ENCODE measurements at regions not wholly inside any gene's neighbourhood (a gene's known extent, or its start where the extent isn't known, plus 50 kb on each side); places are given as distances from the start of the nearest gene placed in this dataset.
A peak's percentile ranks its signal among the peaks of the same experiment; 100 is the strongest.
"Not testable (repeated sequence)": the region's sequence is repeated elsewhere in the genome, so short reads cannot be mapped to it uniquely, and the experiment has no call there.

- no peak for DNase-seq (ENCODE audit: low read depth in 2 of 2)
Observed at GRCh38 chr2:64795024-64795592, 141.4 kb upstream of the SERTAD2 start.

GRCh38 chr2:64796926-64797325, 143.2 kb upstream of the SERTAD2 start:
- DNase-seq (ENCODE audit: low read depth in 2 of 2): no peak

GRCh38 chr2:64797881-64798575, 144.3 kb upstream of the SERTAD2 start:
- no peak for DNase-seq (ENCODE audit: low read depth in 2 of 2)

- no peak for DNase-seq (ENCODE audit: low read depth in 2 of 2)
Observed at GRCh38 chr2:64799592-64800252, 146.0 kb upstream of the SERTAD2 start.

- DNase-seq (ENCODE audit: low read depth in 2 of 2): no peak
Observed at GRCh38 chr2:64803776-64804175, 150.1 kb upstream of the SERTAD2 start.

- DNase-seq (ENCODE audit: low read depth in 2 of 2): no peak
Observed at GRCh38 chr2:64804651-64805050, 150.9 kb upstream of the SERTAD2 start.

GRCh38 chr2:64807417-64807816, 153.7 kb upstream of the SERTAD2 start:
- peak in 1 of 2 donors; percentile 18 for DNase-seq (ENCODE audit: low read depth in 2 of 2)

- DNase-seq (ENCODE audit: low read depth in 2 of 2): no peak
Observed at GRCh38 chr2:64808092-64808491, 154.4 kb upstream of the SERTAD2 start.

- no peak for DNase-seq (ENCODE audit: low read depth in 2 of 2)
Observed at GRCh38 chr2:64808754-64809153, 155.0 kb upstream of the SERTAD2 start.

GRCh38 chr2:64809216-64809615, 155.5 kb upstream of the SERTAD2 start:
- DNase-seq (ENCODE audit: low read depth in 2 of 2): no peak

- DNase-seq (ENCODE audit: low read depth in 2 of 2): no peak
Observed at GRCh38 chr2:64812285-64812684, 158.6 kb upstream of the SERTAD2 start.

- no peak for DNase-seq (ENCODE audit: low read depth in 2 of 2)
Observed at GRCh38 chr2:64814007-64814406, 160.3 kb upstream of the SERTAD2 start.

GRCh38 chr2:64816526-64816925, 162.8 kb upstream of the SERTAD2 start:
- not testable (repeated sequence) for DNase-seq (ENCODE audit: low read depth in 2 of 2)

- no peak for DNase-seq (ENCODE audit: low read depth in 2 of 2)
Observed at GRCh38 chr2:64817453-64817852, 163.7 kb upstream of the SERTAD2 start.

GRCh38 chr2:64818664-64819060, 164.9 kb upstream of the SERTAD2 start:
- no peak for DNase-seq (ENCODE audit: low read depth in 2 of 2)

- DNase-seq (ENCODE audit: low read depth in 2 of 2): no peak
Observed at GRCh38 chr2:64819361-64819760, 165.6 kb upstream of the SERTAD2 start.

GRCh38 chr2:64819774-64820688, 166.3 kb upstream of the SERTAD2 start:
- peak; percentile 27 to 59 for DNase-seq (ENCODE audit: low read depth in 2 of 2)

GRCh38 chr2:64820901-64821300, 167.2 kb upstream of the SERTAD2 start:
- DNase-seq (ENCODE audit: low read depth in 2 of 2): no peak

GRCh38 chr2:64823794-64824193, 165.4 kb upstream of the SLC1A4 start:
- DNase-seq (ENCODE audit: low read depth in 2 of 2): no peak

GRCh38 chr2:64825831-64826491, 163.2 kb upstream of the SLC1A4 start:
- DNase-seq (ENCODE audit: low read depth in 2 of 2): no peak

GRCh38 chr2:64826703-64827102, 162.5 kb upstream of the SLC1A4 start:
- DNase-seq (ENCODE audit: low read depth in 2 of 2): no peak

GRCh38 chr2:64828261-64828660, 160.9 kb upstream of the SLC1A4 start:
- DNase-seq (ENCODE audit: low read depth in 2 of 2): no peak

Measured in stimulated activated CD4-positive, alpha-beta T cell treated with anti-CD3 and anti-CD28 coated beads, Interleukin-1b, Interleukin-23, amount 100 ng/mL, for 4 hours (primary cell).